Right lobe of liver (tissue), 4 donors: ENCODE measurements at regions not wholly inside any gene's neighbourhood (a gene's known extent, or its start where the extent isn't known, plus 50 kb on each side); places are given as distances from the start of the nearest gene placed in this dataset.

ENCODE experiments used
- POLR2A ChIP-seq: fragments of 450-650 bp; IDR thresholded peaks from one replicate; pipeline ENCODE4 v1.6.1; 2017; ENCODE audit warnings: antibody characterized with exemption, mild to moderate bottlenecking
- TF ChIP-seq, protein P1 (sequence below), 4 donors: fragments of 200-600 bp in 3 of 4; fragments of 450-650 bp in 1 of 4; IDR thresholded peaks; one replicate each; pipeline versions ENCODE4 v1.5.1 to v1.8.0; 2016 to 2022; ENCODE audit warnings: antibody characterized with exemption in 4 of 4, mild to moderate bottlenecking in 2 of 4
- donor health status: DM: no; HTN: no; CAD: no.
- donor health status: DM: no; HTN: no; CAD: no.
- donor health status: DM: no; HTN: yes; CAD: no.

DNA sequence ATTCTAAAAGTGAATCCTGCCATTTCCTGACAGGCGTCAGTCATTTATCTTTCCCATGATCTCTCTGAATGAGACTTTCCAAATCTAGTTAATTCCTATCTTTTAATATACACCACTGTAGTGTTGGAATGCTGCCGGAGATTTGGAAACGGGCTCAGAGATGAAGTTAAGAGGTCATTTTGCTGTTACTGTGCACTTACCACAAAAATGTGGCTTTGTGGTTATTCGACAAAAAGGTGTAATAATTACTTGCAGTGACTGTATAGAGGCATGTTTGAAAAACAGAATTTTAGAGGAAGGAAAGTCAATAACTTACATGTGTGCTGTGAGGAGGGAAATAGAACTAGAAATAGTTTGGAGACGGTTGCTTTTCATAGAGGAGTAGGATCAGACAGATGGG is 460.2 kb upstream of the BTBD3 start:
- no peak for TF ChIP-seq POLR2A
- TF ChIP-seq, protein P1, sequence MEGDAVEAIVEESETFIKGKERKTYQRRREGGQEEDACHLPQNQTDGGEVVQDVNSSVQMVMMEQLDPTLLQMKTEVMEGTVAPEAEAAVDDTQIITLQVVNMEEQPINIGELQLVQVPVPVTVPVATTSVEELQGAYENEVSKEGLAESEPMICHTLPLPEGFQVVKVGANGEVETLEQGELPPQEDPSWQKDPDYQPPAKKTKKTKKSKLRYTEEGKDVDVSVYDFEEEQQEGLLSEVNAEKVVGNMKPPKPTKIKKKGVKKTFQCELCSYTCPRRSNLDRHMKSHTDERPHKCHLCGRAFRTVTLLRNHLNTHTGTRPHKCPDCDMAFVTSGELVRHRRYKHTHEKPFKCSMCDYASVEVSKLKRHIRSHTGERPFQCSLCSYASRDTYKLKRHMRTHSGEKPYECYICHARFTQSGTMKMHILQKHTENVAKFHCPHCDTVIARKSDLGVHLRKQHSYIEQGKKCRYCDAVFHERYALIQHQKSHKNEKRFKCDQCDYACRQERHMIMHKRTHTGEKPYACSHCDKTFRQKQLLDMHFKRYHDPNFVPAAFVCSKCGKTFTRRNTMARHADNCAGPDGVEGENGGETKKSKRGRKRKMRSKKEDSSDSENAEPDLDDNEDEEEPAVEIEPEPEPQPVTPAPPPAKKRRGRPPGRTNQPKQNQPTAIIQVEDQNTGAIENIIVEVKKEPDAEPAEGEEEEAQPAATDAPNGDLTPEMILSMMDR (IDR thresholded peaks at IDR 0.05), result no peak
